ENCODE measurements at regions not wholly inside any gene's neighbourhood (a gene's known extent, or its start where the extent isn't known, plus 50 kb on each side); places are given as distances from the start of the nearest gene placed in this dataset.
"Not testable (repeated sequence)": the region's sequence is repeated elsewhere in the genome, so short reads cannot be mapped to it uniquely, and the experiment has no call there.

GRCh38 chr2:16071039-16071864, 130.9 kb downstream of the MYCN start:
- DNase-seq, result no peak

GRCh38 chr2:16070648-16070971, 130.3 kb downstream of the MYCN start:
- no peak for DNase-seq

- no peak for DNase-seq
Measured at GRCh38 chr2:16069933-16070647, 129.7 kb downstream of the MYCN start.

GRCh38 chr2:16069663-16069932, 129.2 kb downstream of the MYCN start:
- no peak for DNase-seq

- DNase-seq, result no peak
Measured at GRCh38 chr2:16068552-16068940, 128.2 kb downstream of the MYCN start.

- no peak for DNase-seq
Measured at GRCh38 chr2:16067866-16068551, 127.7 kb downstream of the MYCN start.

GRCh38 chr2:16067444-16067843, 127.1 kb downstream of the MYCN start:
- no peak for DNase-seq

- no peak for DNase-seq
Measured at GRCh38 chr2:16067037-16067406, 126.7 kb downstream of the MYCN start.

- no peak for DNase-seq
Measured at GRCh38 chr2:16066261-16067036, 126.1 kb downstream of the MYCN start.

- DNase-seq, result not testable (repeated sequence)
Measured at GRCh38 chr2:16065272-16066069, 125.1 kb downstream of the MYCN start.

GRCh38 chr2:16064745-16065144, 124.4 kb downstream of the MYCN start:
- no peak for DNase-seq

- no peak for DNase-seq
Measured at GRCh38 chr2:16063955-16064633, 123.7 kb downstream of the MYCN start.

- no peak for DNase-seq
Measured at GRCh38 chr2:16063251-16063850, 123.0 kb downstream of the MYCN start.

GRCh38 chr2:16062471-16063250, 122.3 kb downstream of the MYCN start:
- DNase-seq, result no peak

GRCh38 chr2:16061441-16062217, 121.3 kb downstream of the MYCN start:
- no peak for DNase-seq

- DNase-seq, result no peak
Measured at GRCh38 chr2:16060936-16061338, 120.6 kb downstream of the MYCN start.

GRCh38 chr2:16060125-16060935, 120.0 kb downstream of the MYCN start:
- no peak for DNase-seq

- DNase-seq, result no peak
Measured at GRCh38 chr2:16059393-16060016, 119.2 kb downstream of the MYCN start.

All from activated CD4-positive, alpha-beta T cell treated with anti-CD3 and anti-CD28 coated beads for 4 hours (primary cell).